Renal cortex interstitium (tissue), 11 donors: ENCODE measurements at regions not wholly inside any gene's neighbourhood (a gene's known extent, or its start where the extent isn't known, plus 50 kb on each side); places are given as distances from the start of the nearest gene placed in this dataset.
"Not testable (repeated sequence)": the region's sequence is repeated elsewhere in the genome, so short reads cannot be mapped to it uniquely, and the experiment has no call there.

Experiments used
- DNase-seq, 11 donors: peaks; one replicate each; pipeline ENCODE4 v3.0.0-alpha.2; 2013; ENCODE audit warnings: low read depth in 9 of 11, low spot score in 4 of 11; ENCODE audit errors: extremely low read depth in 1 of 11

DNA sequence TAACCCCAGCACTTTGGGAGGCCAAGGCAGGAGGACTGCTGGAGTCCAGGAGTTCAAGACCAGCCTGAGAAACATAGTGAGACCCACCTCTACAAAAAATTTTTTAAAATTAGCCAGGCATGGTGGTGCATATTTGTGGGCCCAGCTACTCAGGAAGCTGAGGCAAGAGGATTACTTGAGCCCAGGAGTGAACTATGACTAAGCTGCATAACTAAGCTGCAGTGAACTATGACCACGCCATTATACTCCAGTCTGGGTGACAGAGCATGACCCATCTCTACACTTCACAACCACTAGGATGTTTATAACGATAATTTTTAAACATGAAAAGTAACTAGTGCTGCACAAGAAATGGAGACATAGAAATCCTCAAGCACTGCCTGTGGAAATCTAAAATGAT lies 352.7 kb upstream of the SGCG start:
- peak in 5 of 11 donors; percentile 10 to 50 (median 27) for DNase-seq

- no peak for DNase-seq
Observed at GRCh38 chr13:22836475-22836874, 344.3 kb upstream of the SGCG start.

GRCh38 chr13:22837980-22838647 lies 342.7 kb upstream of the SGCG start:
- DNase-seq = peak in 1 of 11 donors; percentile 12

GRCh38 chr13:22839603-22840530 lies 340.9 kb upstream of the SGCG start:
- peak in 5 of 11 donors; percentile 15 to 35 (median 31) for DNase-seq

DNA sequence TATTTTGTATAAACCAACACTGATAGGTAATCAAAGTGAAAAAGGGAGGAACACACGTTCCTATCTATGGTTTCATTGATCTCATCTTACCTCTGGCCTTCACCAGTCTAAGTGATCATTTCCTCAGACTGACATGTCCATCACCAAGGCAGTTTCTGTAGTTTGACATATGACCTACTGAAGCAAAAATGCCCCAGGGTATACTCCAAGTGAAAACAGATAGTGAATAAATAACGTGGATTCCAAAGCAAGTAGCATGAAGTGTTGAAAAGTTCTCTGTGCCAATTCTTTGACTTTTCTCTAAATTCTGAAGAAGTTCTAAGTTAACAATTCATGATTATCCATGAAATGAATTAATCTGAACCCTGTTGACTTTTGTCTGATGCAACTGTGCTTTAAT lies 334.2 kb upstream of the SGCG start:
- no peak for DNase-seq

DNA sequence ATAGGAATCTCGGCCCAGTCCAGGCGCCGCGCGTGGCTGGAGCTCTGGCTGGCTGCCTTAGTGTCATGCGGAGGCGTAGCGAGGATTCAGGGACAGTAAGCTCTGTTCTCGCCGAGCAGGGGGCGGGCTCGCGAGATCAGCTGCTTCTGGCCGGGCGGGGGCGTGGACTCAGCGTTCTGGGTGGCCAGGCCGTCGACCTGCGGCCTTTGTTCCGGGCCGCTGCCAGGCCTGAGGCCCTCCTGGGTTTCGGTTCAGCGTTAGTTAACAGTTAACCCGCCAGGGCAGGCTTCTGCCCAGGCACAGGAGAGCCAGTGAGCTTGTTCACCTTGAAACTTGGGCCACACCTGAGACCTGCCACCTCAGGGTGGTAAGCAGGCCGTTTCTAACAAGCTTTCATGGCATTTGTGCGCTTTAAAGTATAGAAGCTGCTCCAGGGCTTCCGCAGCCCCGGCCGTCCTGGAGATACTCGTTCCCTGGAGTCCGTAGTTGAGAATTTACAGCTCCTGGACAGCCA lies 332.2 kb upstream of the SGCG start:
- DNase-seq = peak in 5 of 11 donors; percentile 22 to 62 (median 38)

DNA sequence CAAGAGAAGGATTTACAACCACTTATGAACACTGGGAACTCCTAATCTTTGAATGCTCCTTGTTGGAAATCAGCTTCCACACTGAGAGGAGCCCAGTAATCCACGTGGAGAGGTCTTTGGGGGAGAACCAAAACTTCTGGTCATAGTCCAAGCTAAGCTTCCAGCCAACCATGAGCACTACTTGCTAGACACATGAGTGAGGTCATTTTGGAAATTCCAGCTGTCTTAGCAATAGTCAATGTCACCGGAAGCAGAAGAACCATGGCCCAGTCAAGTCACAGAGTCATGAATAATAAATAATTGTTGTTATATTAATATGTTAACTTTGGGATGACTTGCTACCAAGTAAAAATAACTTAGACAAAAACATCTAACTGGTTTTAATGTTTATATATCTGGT lies 324.9 kb upstream of the SGCG start:
- DNase-seq = no peak

DNA sequence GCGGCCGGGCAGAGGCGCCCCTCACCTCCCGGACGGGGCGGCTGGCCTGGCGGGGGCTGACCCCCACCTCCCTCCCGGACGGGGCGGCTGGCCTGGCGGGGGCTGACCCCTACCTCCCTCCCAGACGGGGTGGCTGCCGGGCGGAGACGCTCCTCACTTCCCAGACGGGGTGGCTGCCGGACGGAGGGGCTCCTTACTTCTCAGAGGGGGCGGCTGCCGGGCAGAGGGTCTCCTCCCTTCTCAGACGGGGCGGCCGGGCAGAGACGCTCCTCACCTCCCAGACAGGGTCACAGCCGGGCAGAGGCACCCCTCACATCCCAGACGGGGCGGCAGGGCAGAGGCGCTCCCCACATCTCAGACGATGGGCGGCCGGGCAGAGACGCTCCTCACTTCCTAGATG lies 321.8 kb upstream of the SGCG start:
- not testable (repeated sequence) for DNase-seq

GRCh38 chr13:22859411-22859810 lies 321.4 kb upstream of the SGCG start:
- DNase-seq = not testable (repeated sequence)

GRCh38 chr13:22861958-22862466 lies 318.8 kb upstream of the SGCG start:
- no peak for DNase-seq

DNA sequence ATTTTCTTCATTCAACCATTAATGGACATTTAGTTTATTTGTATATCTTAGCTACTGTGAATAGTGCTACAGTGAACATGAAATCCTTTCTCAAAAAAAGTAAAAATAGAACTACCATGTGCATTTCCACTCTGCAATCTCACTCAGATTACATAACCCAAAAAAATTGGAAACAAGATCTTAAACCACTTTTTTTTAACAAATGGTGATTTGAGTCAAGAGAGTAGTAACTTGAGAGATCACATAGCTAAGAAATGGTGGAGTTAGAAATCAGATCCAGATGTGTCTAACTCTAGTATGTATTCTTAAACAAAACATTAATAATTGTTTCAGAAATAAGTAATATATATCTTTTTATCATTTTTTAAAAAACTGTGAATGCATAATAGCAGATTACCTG lies 318.3 kb upstream of the SGCG start:
- no peak for DNase-seq

GRCh38 chr13:22866221-22866620 lies 314.6 kb upstream of the SGCG start:
- no peak for DNase-seq

DNA sequence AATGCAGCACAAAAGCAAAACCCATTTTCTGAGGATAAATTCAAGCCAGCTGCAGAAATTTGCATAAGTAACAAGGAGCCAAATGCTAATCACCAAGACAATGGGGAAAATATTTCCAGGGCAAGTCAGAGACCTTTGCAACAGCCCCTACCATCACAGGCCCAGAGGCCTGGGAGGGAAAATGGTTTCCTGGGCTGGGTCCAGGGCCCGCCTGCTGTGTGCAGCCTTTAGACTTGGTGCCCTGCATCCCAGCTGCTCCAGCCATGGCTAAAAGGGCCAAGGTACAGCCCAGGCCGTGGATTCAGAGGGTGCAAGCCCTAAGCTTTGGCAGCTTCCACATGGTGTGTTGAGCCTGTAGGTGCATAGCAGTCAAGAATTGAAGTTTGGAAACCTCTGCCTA lies 309.5 kb upstream of the SGCG start:
- DNase-seq = no peak

DNA sequence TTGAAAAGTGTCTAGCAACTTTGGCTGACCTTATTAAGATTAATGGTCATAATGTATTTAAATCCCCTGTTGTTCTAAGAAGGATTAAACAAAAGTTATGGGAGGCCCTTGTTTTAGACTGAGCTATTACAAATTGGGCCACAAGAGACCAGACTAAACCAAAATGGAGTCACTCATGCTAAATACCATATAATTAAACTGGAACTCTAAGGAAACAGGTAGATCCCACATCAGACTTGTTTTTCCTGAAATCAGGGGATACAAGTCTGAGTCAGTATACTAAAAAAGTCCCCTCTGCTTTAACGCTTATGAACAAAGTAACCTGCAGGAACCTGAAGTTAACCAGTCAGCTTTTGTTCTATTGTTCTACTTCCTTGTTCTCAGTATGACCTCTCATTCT lies 305.9 kb upstream of the SGCG start:
- DNase-seq = no peak

- no peak for DNase-seq
Observed at GRCh38 chr13:22877421-22877820, 303.4 kb upstream of the SGCG start.

GRCh38 chr13:22880741-22881720 lies 299.7 kb upstream of the SGCG start:
- no peak for DNase-seq

GRCh38 chr13:22881721-22882608 lies 298.8 kb upstream of the SGCG start:
- not testable (repeated sequence) for DNase-seq
